K562 (cell line): ENCODE measurements at regions not wholly inside any gene's neighbourhood (a gene's known extent, or its start where the extent isn't known, plus 50 kb on each side); places are given as distances from the start of the nearest gene placed in this dataset.

Experiments
- ATAC-seq: fragments of 200-7000 bp; cut with Tn5 transposase; 3 replicates; pipeline ENCODE4 v1.9.1; 2020; ENCODE audit warnings: moderate library complexity
- BruUV-seq: library from RNA; stranded (reverse); fragments of 400-500 nt; replicated peaks from 2 replicates; lab custom pipeline; 2021; lab: Mats Ljungman, UMichigan
- CTCF ChIA-PET: fragments of 300-600 bp; formaldehyde crosslinking; extraction: SDS; loops from one replicate; lab custom pipeline; 2021; ENCODE audit warnings: low intra/inter-chr PET ratio; lab: Yijun Ruan, JAX
- POLR2A ChIA-PET: fragments of 300-600, 350-650 bp; sonication (Branson Sonifier 250); formaldehyde crosslinking; extraction: SDS; loops from one replicate; lab custom pipeline; 2021; ENCODE audit warnings: antibody characterized with exemption, inconsistent platforms; lab: Yijun Ruan, JAX
- DNase-seq, 4 experiments: peaks; one replicate each; pipeline versions ENCODE4 v3.0.0 to v3.0.0-alpha.2; 2011 to 2018; ENCODE audit warnings: low spot score in 3 of 4, mixed read lengths in 3 of 4; ENCODE audit errors: extremely low read depth in 1 of 4
- FAIRE-seq: peaks from 2 replicates; lab custom pipeline; 2011; peaks lifted over from hg19 to GRCh38; lab: Jason Lieb, UNC
- H2AFZ ChIP-seq: 2 replicates; pipeline ENCODE4 v1.6.0; 2011; ENCODE audit warnings: low read depth, low read length, control low read depth, inconsistent platforms
- H3K27ac ChIP-seq: fragments of 200-600 bp; 3 replicates; pipeline ENCODE4 v1.8.0; 2011; ENCODE audit warnings: low read depth, mild to moderate bottlenecking, control low read depth, inconsistent platforms, low read length, moderate library complexity, mixed read lengths; ENCODE audit errors: extremely low read depth
- H3K27me3 ChIP-seq, 2 experiments: fragments of 300-600 bp in 1 of 2; 2 replicates in 1 of 2; 3 replicates in 1 of 2; pipeline versions ENCODE4 v1.6.0 to v1.8.0; 2011; ENCODE audit warnings: inconsistent platforms in 2 of 2, low read length in 2 of 2, mild to moderate bottlenecking in 1 of 2, mixed read lengths in 1 of 2, moderate library complexity in 1 of 2; ENCODE audit not compliant: control insufficient read depth in 2 of 2, insufficient read depth in 2 of 2
- H3K36me3 ChIP-seq: fragments of 300-600 bp; 3 replicates; pipeline ENCODE4 v1.8.0; 2011; ENCODE audit warnings: mild to moderate bottlenecking, low read length, inconsistent platforms; ENCODE audit not compliant: control insufficient read depth, insufficient read depth
- H3K4me1 ChIP-seq, 2 experiments: fragments of 200-600 bp in 1 of 2; replicated peaks in 1 of 2; 2 replicates in 1 of 2; 3 replicates in 1 of 2; pipeline versions ENCODE4 v1.5.1 to v1.8.0; 2011; ENCODE audit warnings: inconsistent platforms in 2 of 2, low read length in 2 of 2, mild to moderate bottlenecking in 1 of 2, mixed read lengths in 1 of 2, moderate library complexity in 1 of 2; ENCODE audit not compliant: control insufficient read depth in 2 of 2, insufficient read depth in 2 of 2
- H3K4me2 ChIP-seq: 2 replicates; pipeline ENCODE4 v1.6.1; 2011; ENCODE audit warnings: low read length, control low read depth, inconsistent platforms, mixed read lengths; ENCODE audit not compliant: insufficient read depth
- H3K4me3 ChIP-seq: fragments of 200-600 bp; sonication (generic), shearing (Covaris generic); 2 replicates; pipeline ENCODE4 v1.5.1; 2016; ENCODE audit warnings: control low read depth, inconsistent platforms
- H3K79me2 ChIP-seq: fragments of 200-600 bp; 3 replicates; pipeline ENCODE4 v1.8.0; 2011; ENCODE audit warnings: low read length, inconsistent platforms; ENCODE audit not compliant: control insufficient read depth, insufficient read depth
- H3K9ac ChIP-seq, 2 experiments: 2 replicates each; pipeline versions ENCODE4 v1.6.0 to v1.6.1; 2011; ENCODE audit warnings: low read depth in 2 of 2, low read length in 2 of 2, control low read depth in 1 of 2, inconsistent platforms in 1 of 2, mild to moderate bottlenecking in 1 of 2, mixed read lengths in 1 of 2; ENCODE audit not compliant: insufficient read depth in 1 of 2
- H3K9me1 ChIP-seq: one replicate; pipeline ENCODE4 v1.6.0; 2011; ENCODE audit warnings: inconsistent platforms, mild to moderate bottlenecking, low read length, moderate library complexity; ENCODE audit not compliant: control insufficient read depth, insufficient read depth
- H3K9me3 ChIP-seq: replicated peaks from 2 replicates; pipeline ENCODE4 v1.5.1; 2011; ENCODE audit warnings: low read depth, low read length, inconsistent platforms; ENCODE audit not compliant: control insufficient read depth, insufficient read depth
- H4K20me1 ChIP-seq: replicated peaks from 2 replicates; pipeline ENCODE4 v1.6.1; 2011; ENCODE audit warnings: low read length, inconsistent platforms, mixed read lengths; ENCODE audit not compliant: control insufficient read depth, insufficient read depth
- NR2C1 ChIP-seq, 2 experiments: fragments of 450-650 bp; IDR thresholded peaks; 2 replicates each; pipeline ENCODE4 v1.6.1; 2017; ENCODE audit warnings: mild to moderate bottlenecking in 2 of 2, antibody characterized with exemption in 1 of 2, inconsistent platforms in 1 of 2, missing compliant biosample characterization in 1 of 2, missing genetic modification characterization in 1 of 2
- RCOR1 ChIP-seq, 2 experiments: IDR thresholded peaks; 2 replicates each; pipeline ENCODE4 v1.6.1; 2012; ENCODE audit warnings: low read depth in 2 of 2, low read length in 2 of 2, borderline replicate concordance in 1 of 2, improper control_type of control experiment in 1 of 2
- SLC30A9 ChIP-seq: fragments of 250-450 bp; sonication (Bioruptor Pico); IDR thresholded peaks from 2 replicates; pipeline ENCODE4 v1.8.0; 2022; ENCODE audit warnings: mild to moderate bottlenecking, moderate library complexity
- WGBS: fragments of 100-300 bp; shearing (Covaris generic); methylation state at CpG from one replicate; pipeline ENCODE4 v1.1.6; 2016; ENCODE audit warnings: low coverage, mixed read lengths; ENCODE audit not compliant: insufficient coverage; ENCODE audit errors: missing lambda C conversion rate; 5-methylcytosine and 5-hydroxymethylcytosine counted together
- in situ Hi-C: fragments of 300-500 bp; cut with MboI; formaldehyde crosslinking; loops from 4 replicates; pipeline ENCODE4 v1.15.0; 2018; ENCODE audit warnings: inconsistent platforms, mixed read lengths
- intact Hi-C: fragments of 100-400 bp; cut with micrococcal nuclease; formaldehyde crosslinking; loops from 2 replicates; pipeline ENCODE4 v1.14.2; 2022
- TF ChIP-seq, protein P1 (sequence below), 2 experiments: fragments of 450-650 bp in 1 of 2; sonication (generic) in 1 of 2; formaldehyde crosslinking in 1 of 2; IDR thresholded peaks; 2 replicates each; pipeline versions ENCODE4 v1.7.1 to v1.9.0; 2016 to 2022; ENCODE audit warnings: inconsistent platforms in 1 of 2, mild to moderate bottlenecking in 1 of 2, missing genetic modification reagents in 1 of 2

DNA sequence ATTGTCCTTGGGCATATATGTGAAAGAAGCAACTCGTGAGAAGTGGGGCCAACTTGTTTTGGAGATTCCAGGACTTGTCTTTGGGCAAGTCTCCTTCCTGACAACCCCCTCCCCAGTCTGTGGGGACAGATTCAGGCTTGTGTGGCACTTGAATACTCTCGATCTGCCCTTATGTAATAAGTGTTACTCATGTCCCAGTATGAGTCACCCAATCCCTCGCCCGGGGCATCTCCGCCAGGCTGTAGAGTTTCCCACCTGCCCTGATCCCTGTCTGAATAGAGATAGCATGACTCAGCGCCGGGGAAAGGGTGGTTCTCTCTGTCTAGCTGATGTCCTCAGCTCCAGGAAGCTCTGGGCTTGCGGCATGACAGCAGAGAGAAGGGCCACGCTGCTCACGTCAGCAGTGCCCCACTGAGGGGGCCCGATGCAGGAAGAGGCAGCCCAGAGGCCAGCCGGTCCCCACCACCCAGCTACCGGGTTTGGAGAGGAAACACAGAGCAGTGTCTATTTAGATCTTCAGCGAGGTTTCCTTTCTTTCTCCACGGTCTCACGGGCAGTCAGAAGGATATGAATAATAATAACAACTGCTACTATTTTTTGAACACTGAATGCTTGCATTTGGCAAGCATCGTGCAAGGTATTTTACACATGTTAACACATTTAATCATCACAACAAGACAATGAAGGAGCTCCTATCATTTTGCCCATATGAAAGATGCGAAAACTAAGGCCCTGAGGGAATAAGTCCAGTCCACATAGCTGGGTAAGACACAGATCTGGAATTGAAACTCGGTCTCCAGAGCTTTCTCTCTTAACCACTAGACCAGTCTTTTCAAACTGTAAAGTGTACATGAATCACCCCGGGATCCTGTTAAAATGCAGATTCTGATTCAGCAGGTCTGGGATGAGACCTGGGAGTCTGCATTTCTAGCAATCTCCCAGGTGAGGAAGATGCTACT, 426.7 kb upstream of the MAF start:
- Histone ChIP-seq H3K4me3 (no peak overlapping the region), H3K79me2 (no peaks in the 10 kb centered on the region), H3K9ac (peak overlapping the region; percentile 32 to 78; a peak in 3 of 4 replicates), H3K27ac (peak overlapping the region; percentile 59; the same call in 2 of the 3 replicates), H3K27me3 (no peaks in the 10 kb centered on the region), H3K36me3 (no peaks in the 10 kb centered on the region), H3K9me1 (no peaks in the 10 kb centered on the region), H2AFZ (peak overlapping the region; percentile 86), H3K4me2 (peak overlapping the region; percentile 67), H3K4me1 (peaks cover 5 to 22% of the 10 kb centered on the region in 2 experiments), H3K9me3 (no peaks in the 10 kb centered on the region), H4K20me1 (no peaks in the 10 kb centered on the region)
- ChIA-PET POLR2A (interaction anchor here (0.5 to 1.5 kb wide), 7 partner anchors 9 to 127 kb away, joined by 3 to 8 read pairs (median 3); no protein-coding TSS in a partner anchor), CTCF (no interaction called here)
- in situ Hi-C loops (no loop called here), intact Hi-C loops (no loop called here)
- 15% methylated on average over 20 of the region's 20 CpGs for WGBS
- BruUV-seq = no TSS peak
- DNase-seq (peak; percentile 76 to 90 (median 80)), ATAC-seq (peak; percentile 97), FAIRE-seq (peak; percentile 91)
- TF ChIP-seq RCOR1 (IDR thresholded peaks at IDR 0.05; ENCODE audit: borderline replicate concordance in 1 of 2, low read depth in 2 of 2, low read length in 2 of 2) (peak in 1 of 2 experiments; percentile 90; a peak in 1 of 4 replicates), NR2C1 (IDR thresholded peaks at IDR 0.05) (no peak), NR2C1 (tag; IDR thresholded peaks at IDR 0.05) (no peak), SLC30A9 (CRISPR knock-in tag) (no peak)
- TF ChIP-seq, protein P1, sequence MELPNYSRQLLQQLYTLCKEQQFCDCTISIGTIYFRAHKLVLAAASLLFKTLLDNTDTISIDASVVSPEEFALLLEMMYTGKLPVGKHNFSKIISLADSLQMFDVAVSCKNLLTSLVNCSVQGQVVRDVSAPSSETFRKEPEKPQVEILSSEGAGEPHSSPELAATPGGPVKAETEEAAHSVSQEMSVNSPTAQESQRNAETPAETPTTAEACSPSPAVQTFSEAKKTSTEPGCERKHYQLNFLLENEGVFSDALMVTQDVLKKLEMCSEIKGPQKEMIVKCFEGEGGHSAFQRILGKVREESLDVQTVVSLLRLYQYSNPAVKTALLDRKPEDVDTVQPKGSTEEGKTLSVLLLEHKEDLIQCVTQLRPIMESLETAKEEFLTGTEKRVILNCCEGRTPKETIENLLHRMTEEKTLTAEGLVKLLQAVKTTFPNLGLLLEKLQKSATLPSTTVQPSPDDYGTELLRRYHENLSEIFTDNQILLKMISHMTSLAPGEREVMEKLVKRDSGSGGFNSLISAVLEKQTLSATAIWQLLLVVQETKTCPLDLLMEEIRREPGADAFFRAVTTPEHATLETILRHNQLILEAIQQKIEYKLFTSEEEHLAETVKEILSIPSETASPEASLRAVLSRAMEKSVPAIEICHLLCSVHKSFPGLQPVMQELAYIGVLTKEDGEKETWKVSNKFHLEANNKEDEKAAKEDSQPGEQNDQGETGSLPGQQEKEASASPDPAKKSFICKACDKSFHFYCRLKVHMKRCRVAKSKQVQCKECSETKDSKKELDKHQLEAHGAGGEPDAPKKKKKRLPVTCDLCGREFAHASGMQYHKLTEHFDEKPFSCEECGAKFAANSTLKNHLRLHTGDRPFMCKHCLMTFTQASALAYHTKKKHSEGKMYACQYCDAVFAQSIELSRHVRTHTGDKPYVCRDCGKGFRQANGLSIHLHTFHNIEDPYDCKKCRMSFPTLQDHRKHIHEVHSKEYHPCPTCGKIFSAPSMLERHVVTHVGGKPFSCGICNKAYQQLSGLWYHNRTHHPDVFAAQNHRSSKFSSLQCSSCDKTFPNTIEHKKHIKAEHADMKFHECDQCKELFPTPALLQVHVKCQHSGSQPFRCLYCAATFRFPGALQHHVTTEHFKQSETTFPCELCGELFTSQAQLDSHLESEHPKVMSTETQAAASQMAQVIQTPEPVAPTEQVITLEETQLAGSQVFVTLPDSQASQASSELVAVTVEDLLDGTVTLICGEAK (IDR thresholded peaks at IDR 0.05) = 0 out of 2 replicates have a peak, but pooled peaks have one; percentile 15
- TF ChIP-seq, protein P1 (CRISPR knock-in tag; IDR thresholded peaks at IDR 0.05) = no peak
